ENCODE measurements at regions not wholly inside any gene's neighbourhood (a gene's known extent, or its start where the extent isn't known, plus 50 kb on each side); places are given as distances from the start of the nearest gene placed in this dataset.

DNA sequence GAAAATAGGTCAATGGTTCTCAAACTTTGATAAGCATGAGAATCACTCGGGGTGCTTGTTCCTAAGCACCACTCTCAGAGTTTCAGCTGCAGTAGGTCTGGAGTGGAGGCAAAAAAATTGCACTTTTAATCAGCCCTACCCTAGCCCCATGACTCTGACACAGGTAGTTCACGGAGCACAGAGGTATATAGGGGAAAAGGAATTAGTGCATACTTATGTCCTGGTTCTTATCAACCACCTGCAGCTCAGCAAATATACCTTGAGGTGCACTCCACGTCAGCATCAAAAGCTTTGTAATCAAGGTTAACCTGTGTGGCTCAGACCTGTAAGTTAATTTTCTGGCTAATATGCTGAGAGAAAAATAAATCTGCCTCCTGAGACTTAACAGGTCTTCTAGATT, 138.8 kb upstream of the HMGN3 start:
- TF ChIP-seq, protein P1, sequence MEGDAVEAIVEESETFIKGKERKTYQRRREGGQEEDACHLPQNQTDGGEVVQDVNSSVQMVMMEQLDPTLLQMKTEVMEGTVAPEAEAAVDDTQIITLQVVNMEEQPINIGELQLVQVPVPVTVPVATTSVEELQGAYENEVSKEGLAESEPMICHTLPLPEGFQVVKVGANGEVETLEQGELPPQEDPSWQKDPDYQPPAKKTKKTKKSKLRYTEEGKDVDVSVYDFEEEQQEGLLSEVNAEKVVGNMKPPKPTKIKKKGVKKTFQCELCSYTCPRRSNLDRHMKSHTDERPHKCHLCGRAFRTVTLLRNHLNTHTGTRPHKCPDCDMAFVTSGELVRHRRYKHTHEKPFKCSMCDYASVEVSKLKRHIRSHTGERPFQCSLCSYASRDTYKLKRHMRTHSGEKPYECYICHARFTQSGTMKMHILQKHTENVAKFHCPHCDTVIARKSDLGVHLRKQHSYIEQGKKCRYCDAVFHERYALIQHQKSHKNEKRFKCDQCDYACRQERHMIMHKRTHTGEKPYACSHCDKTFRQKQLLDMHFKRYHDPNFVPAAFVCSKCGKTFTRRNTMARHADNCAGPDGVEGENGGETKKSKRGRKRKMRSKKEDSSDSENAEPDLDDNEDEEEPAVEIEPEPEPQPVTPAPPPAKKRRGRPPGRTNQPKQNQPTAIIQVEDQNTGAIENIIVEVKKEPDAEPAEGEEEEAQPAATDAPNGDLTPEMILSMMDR (IDR thresholded peaks at IDR 0.05; ENCODE audit: insufficient read depth, low read depth, low read length) = no peak
- TF ChIP-seq EZH2 (IDR thresholded peaks at IDR 0.05; ENCODE audit: insufficient read depth, low read length) = no peak

All from astrocyte (in vitro differentiated cells and primary cell).